ENCODE measurements at regions not wholly inside any gene's neighbourhood (a gene's known extent, or its start where the extent isn't known, plus 50 kb on each side); places are given as distances from the start of the nearest gene placed in this dataset.

GRCh38 chr9:12195456-12195855, 497.7 kb upstream of the TYRP1 start:
- TF ChIP-seq GATA2 (IDR thresholded peaks at IDR 0.05; ENCODE audit: low read depth, low read length) = no peak
- no peak for TF ChIP-seq GATA3 (IDR thresholded peaks at IDR 0.05; ENCODE audit: low read depth, low read length)

DNA sequence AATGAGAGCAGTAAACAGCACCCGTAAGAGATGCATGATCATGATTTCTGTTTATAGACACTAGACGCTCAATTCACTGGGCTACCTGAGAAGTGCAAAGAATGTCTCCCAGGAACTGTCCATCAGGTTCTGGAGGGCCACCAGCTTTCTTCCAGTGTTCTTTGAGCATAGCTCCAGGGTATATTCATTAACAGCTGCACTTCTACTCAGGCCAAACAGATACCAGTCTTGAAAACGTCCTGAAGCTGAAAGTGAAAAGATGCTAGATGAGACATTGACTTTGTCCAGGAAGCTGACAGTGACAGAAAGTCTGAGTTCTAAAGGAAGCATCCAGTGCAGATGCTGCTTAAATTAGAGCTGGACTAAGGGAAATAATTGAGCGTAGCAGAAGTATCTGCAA, 488.7 kb upstream of the TYRP1 start:
- no peak for TF ChIP-seq GATA2 (IDR thresholded peaks at IDR 0.05; ENCODE audit: low read depth, low read length)
- no peak for TF ChIP-seq GATA3 (IDR thresholded peaks at IDR 0.05; ENCODE audit: low read depth, low read length)

DNA sequence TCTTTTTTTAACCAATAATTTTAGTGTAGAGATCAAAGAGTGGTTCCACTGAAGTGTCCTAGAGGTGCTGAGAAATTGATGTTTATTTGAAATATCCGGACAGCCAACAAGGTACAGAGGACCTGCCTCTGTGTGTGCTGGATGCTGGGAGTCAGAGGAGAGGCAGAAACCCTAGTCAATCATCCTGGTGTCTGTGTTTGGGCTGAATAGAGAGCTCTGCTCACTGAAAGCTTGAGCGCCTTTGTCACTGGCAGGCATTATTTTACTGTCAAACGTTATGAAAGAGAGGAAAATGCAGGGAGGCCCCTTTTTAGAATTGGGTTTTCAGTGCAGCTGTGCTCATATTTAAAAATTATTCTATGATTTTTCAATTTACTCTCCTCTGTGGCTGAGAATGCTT, 480.3 kb upstream of the TYRP1 start:
- TF ChIP-seq GATA3 (IDR thresholded peaks at IDR 0.05; ENCODE audit: low read depth, low read length) (no peak), GATA2 (IDR thresholded peaks at IDR 0.05; ENCODE audit: low read depth, low read length) (no peak)

- TF ChIP-seq GATA2 (IDR thresholded peaks at IDR 0.05; ENCODE audit: low read depth, low read length) (no peak), GATA3 (IDR thresholded peaks at IDR 0.05; ENCODE audit: low read depth, low read length) (no peak)
These were observed 471.7 kb upstream of the TYRP1 start for GRCh38 chr9:12221470-12221869.

DNA sequence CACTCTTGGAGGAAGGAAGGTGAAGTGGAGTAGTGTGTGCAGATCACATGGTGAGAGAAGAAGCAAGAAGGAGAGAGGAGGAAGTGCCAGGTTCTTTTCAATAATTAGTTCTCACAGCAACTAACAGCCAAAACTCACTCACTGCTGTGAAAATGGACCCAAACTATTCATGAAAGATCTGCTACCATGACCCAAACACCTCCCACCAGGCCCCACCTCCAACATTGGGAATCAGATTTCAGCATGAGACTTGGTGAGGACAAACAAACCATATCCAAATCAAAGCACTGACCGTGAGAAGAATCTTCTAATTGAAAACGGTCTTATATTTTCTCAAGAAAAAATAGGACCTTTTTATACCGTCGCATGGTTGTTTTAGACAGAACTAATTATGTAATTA, 468.7 kb upstream of the TYRP1 start:
- TF ChIP-seq GATA2 (IDR thresholded peaks at IDR 0.05; ENCODE audit: low read depth, low read length) (no peak), GATA3 (IDR thresholded peaks at IDR 0.05; ENCODE audit: low read depth, low read length) (no peak)

DNA sequence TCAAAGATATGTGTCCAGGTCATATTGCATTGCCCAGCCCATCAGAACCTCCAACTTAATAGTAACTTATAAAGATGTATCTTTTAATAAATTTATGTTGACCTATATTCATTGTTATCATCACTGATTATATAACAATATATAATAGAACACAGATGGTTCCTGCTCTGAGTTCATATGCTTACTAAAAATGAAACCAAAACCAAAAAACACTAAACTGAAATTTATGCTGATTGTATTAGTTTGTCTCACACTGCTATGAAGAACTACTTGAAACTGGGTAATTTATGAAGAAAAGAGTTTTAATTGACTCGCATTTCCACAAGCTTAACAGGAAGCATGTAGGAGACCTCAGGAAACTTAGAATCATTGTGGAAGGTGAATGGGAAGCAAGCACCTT, 462.5 kb upstream of the TYRP1 start:
- no peak for TF ChIP-seq GATA3 (IDR thresholded peaks at IDR 0.05; ENCODE audit: low read depth, low read length)
- no peak for TF ChIP-seq GATA2 (IDR thresholded peaks at IDR 0.05; ENCODE audit: low read depth, low read length)

DNA sequence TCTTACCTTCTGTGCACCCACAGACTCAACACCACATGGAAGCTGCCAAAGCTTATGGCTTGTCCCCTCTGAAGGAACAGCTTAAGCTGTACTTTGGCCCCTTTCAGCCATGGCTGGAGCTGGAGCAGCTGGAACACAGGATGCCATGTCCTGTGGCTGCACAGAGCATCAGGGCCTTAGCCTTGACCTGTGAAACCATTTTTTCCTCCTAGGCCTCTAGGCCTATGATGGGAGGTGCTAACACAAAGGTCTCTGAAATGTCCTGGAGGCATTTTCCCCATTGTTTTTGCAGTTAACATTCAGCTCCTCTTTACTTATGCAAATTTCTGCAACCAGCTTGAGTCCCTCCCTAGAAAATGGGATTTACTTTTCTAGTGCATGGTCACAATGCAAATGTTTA, 461.4 kb upstream of the TYRP1 start:
- TF ChIP-seq GATA2 (IDR thresholded peaks at IDR 0.05; ENCODE audit: low read depth, low read length) = no peak

DNA sequence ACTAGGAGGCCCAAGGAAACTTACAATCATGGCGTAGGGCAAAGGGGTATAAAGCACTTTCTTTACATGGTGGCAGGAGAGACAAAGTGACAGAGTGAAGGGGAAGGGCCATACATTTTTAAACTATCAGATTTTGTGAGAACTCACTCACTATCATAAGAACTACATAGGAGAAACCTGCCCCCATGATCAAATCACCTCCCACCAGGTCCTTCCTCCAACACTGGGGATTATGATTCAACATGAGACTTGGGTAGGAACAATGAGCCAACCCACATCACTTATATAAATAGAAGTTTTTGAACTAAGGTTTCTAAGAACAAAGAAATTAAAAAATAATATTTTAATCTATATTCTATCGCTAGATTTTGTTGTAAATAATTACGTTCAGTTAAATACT, 460.3 kb upstream of the TYRP1 start:
- TF ChIP-seq GATA2 (IDR thresholded peaks at IDR 0.05; ENCODE audit: low read depth, low read length) (no peak), GATA3 (IDR thresholded peaks at IDR 0.05; ENCODE audit: low read depth, low read length) (no peak)

DNA sequence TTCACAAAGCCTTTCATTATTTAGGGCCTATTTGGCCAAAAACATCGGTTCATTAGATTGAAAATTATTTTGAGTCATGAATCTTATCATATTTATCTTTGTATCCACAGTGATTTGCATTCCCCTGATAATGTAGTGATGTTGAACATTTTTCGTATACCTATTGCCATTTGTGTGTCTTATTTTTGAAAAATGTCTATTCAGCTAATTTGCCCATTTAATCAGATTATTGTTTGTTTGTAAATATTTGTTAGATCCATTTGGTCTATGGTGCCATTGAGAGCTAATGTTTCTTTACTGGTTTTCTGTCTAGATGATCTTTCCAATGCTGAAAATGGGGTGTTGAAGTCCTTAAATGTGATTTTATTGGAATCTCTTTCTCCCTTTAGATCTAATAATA, 439.2 kb upstream of the TYRP1 start:
- TF ChIP-seq GATA2 (IDR thresholded peaks at IDR 0.05; ENCODE audit: low read depth, low read length) = no peak
- no peak for TF ChIP-seq GATA3 (IDR thresholded peaks at IDR 0.05; ENCODE audit: low read depth, low read length)

- TF ChIP-seq GATA2 (IDR thresholded peaks at IDR 0.05; ENCODE audit: low read depth, low read length) (no peak), GATA3 (IDR thresholded peaks at IDR 0.05; ENCODE audit: low read depth, low read length) (no peak)
These were observed 426.4 kb upstream of the TYRP1 start for GRCh38 chr9:12266758-12267157.

DNA sequence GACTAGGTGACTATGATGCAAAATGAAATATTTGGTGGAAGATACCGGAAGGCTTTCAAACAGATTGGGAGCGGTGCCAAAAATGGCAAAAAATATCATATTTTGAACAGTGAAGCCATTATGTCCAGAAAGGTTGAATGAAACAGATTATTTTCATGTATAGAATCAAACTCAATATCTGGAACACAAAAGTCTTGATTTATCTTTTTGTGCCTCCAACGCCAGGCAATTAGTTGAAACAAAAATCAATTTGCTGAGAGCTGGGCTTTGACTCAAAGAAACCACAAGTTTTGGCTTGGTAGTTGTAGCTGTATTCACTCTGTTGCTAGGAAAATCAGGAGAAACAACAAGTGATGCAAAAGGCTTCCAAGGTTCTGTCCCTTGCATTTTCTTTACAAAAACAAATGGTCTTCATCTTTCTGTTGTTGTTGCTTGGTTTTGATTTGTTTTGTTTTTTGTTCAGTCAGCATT, 421.7 kb upstream of the TYRP1 start:
- no peak for TF ChIP-seq GATA2 (IDR thresholded peaks at IDR 0.05; ENCODE audit: low read depth, low read length)

DNA sequence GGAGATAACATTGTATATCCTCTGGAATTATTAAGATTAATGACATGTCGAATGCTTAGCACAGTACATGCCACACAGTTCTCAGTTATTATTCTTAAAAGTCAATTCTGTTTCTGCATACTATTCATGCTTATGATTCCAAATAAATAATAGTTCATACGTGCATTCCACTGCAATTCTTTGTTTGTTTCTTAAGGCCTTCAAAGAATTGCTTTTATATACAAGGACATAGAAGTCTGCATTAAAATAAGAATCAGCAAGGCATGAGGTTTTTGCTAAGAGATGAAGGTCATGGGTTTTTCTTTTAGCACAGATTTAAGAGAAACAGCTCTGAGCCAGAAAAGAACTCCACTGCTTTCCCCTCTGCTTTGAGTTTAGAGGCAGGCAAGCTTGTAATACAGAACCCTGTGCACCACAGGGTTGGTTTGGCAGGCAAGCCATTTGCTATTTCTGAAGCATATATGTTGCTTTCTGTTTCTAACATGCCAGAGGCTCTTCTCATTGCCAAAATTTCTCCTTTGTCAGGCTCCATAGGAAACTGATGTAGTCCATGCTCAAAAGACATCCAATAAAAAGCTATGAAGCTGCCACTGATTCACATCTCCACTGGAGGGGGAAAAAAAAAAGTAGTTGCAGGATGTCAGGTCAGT, 420.6 kb upstream of the TYRP1 start:
- TF ChIP-seq GATA3 (IDR thresholded peaks at IDR 0.05; ENCODE audit: low read depth, low read length) (no peak), GATA2 (IDR thresholded peaks at IDR 0.05; ENCODE audit: low read depth, low read length) (no peak)

GRCh38 chr9:12274577-12274976, 418.6 kb upstream of the TYRP1 start:
- no peak for TF ChIP-seq GATA3 (IDR thresholded peaks at IDR 0.05; ENCODE audit: low read depth, low read length)
- TF ChIP-seq GATA2 (IDR thresholded peaks at IDR 0.05; ENCODE audit: low read depth, low read length) = no peak

GRCh38 chr9:12276505-12276904, 416.7 kb upstream of the TYRP1 start:
- no peak for TF ChIP-seq GATA3 (IDR thresholded peaks at IDR 0.05; ENCODE audit: low read depth, low read length)
- TF ChIP-seq GATA2 (IDR thresholded peaks at IDR 0.05; ENCODE audit: low read depth, low read length) = no peak

- TF ChIP-seq GATA2 (IDR thresholded peaks at IDR 0.05; ENCODE audit: low read depth, low read length) = no peak
- TF ChIP-seq GATA3 (IDR thresholded peaks at IDR 0.05; ENCODE audit: low read depth, low read length) = no peak
These were observed 403.5 kb upstream of the TYRP1 start for GRCh38 chr9:12289711-12290110.
